Lower lobe of right lung (tissue), 2 donors: ENCODE measurements at regions not wholly inside any gene's neighbourhood (a gene's known extent, or its start where the extent isn't known, plus 50 kb on each side); places are given as distances from the start of the nearest gene placed in this dataset.
"Not testable (repeated sequence)": the region's sequence is repeated elsewhere in the genome, so short reads cannot be mapped to it uniquely, and the experiment has no call there.

Experiments
- ATAC-seq, 2 donors: fragments of 200-7000 bp; cut with Tn5 transposase; one replicate each; pipeline ENCODE4 v1.9.1; 2020 to 2022; ENCODE audit warnings: mild to moderate bottlenecking in 2 of 2, moderate library complexity in 2 of 2
- DNase-seq: peaks from one replicate; pipeline ENCODE4 v3.0.0-alpha.2; 2020
- H3K27ac ChIP-seq: fragments of 200-600 bp; one replicate; pipeline ENCODE4 v1.8.0; 2022
- H3K27me3 ChIP-seq: fragments of 200-600 bp; one replicate; pipeline ENCODE4 v1.8.0; 2022; ENCODE audit warnings: low read depth
- H3K36me3 ChIP-seq: fragments of 200-600 bp; one replicate; pipeline ENCODE4 v1.8.0; 2022; ENCODE audit warnings: mild to moderate bottlenecking
- H3K4me1 ChIP-seq: fragments of 200-600 bp; one replicate; pipeline ENCODE4 v1.8.0; 2022
- H3K4me3 ChIP-seq: fragments of 200-600 bp; one replicate; pipeline ENCODE4 v1.8.0; 2022; ENCODE audit warnings: mild to moderate bottlenecking
- H3K9me3 ChIP-seq: fragments of 200-600 bp; one replicate; pipeline ENCODE4 v1.8.0; 2022
- CTCF ChIP-seq: fragments of 200-600 bp; IDR thresholded peaks from one replicate; pipeline ENCODE4 v1.8.0; 2022; ENCODE audit warnings: antibody characterized with exemption, mild to moderate bottlenecking
- intact Hi-C: fragments of 100-400 bp; cut with DNase I; formaldehyde crosslinking; loops from one replicate; pipeline ENCODE4 v1.11.0; 2022
- donor health status: DM: no; HTN: yes; CAD: no; lungs with severe emphysema.

- peaks cover 11% of the 10 kb centered on the region for H3K9me3 ChIP-seq
- no peak overlapping the region for H3K27ac ChIP-seq
- H3K27me3 ChIP-seq: no peaks in the 10 kb centered on the region
- no peak for TF ChIP-seq CTCF
- DNase-seq (no peak), ATAC-seq (no peak)
- intact Hi-C loops: no loop called here
- H3K4me1 ChIP-seq: no peaks in the 10 kb centered on the region
- H3K4me3 ChIP-seq: no peak overlapping the region
- no peaks in the 10 kb centered on the region for H3K36me3 ChIP-seq
Measured at GRCh38 chr14:104481323-104481722, 98.2 kb upstream of the C14orf180 start.

- H3K27me3 ChIP-seq, H3K36me3 ChIP-seq, DNase-seq, intact Hi-C loops, H3K27ac ChIP-seq, H3K4me3 ChIP-seq, H3K4me1 ChIP-seq, ATAC-seq: not testable (repeated sequence)
- H3K9me3 ChIP-seq: peaks cover 11% of the 10 kb centered on the region
Measured at GRCh38 chr14:104482017-104482416, 97.5 kb upstream of the C14orf180 start.

GRCh38 chr14:104486222-104486923 is 93.2 kb upstream of the C14orf180 start:
- no peak for ATAC-seq
- no peak for TF ChIP-seq CTCF
- intact Hi-C loops: no loop called here
- no peak overlapping the region for H3K27ac ChIP-seq
- no peak overlapping the region for H3K4me3 ChIP-seq
- H3K9me3 ChIP-seq: peaks cover 8% of the 10 kb centered on the region
- H3K36me3 ChIP-seq: no peaks in the 10 kb centered on the region
- H3K27me3 ChIP-seq: peaks cover 12% of the 10 kb centered on the region
- no peaks in the 10 kb centered on the region for H3K4me1 ChIP-seq
- DNase-seq: no peak

- Histone ChIP-seq H3K4me3 (no peak overlapping the region), H3K27ac (no peak overlapping the region), H3K9me3 (no peaks in the 10 kb centered on the region), H3K36me3 (no peaks in the 10 kb centered on the region), H3K4me1 (no peaks in the 10 kb centered on the region), H3K27me3 (no peaks in the 10 kb centered on the region)
- no peak for TF ChIP-seq CTCF
- no peak for DNase-seq
- ATAC-seq: no peak
- intact Hi-C loops: no loop called here
Measured at GRCh38 chr14:104494483-104494882, 85.1 kb upstream of the C14orf180 start.

- TF ChIP-seq CTCF: no peak
- intact Hi-C loops: no loop called here
- Histone ChIP-seq H3K4me3 (no peak overlapping the region), H3K9me3 (peaks cover under 1% of the 10 kb centered on the region), H3K4me1 (no peaks in the 10 kb centered on the region), H3K36me3 (no peaks in the 10 kb centered on the region), H3K27me3 (no peaks in the 10 kb centered on the region), H3K27ac (no peak overlapping the region)
- ATAC-seq: no peak
- peak; percentile 18 for DNase-seq
Measured at GRCh38 chr14:104496095-104496494, 83.5 kb upstream of the C14orf180 start.

GRCh38 chr14:104499784-104500760 is 79.5 kb upstream of the C14orf180 start:
- intact Hi-C loops: no loop called here
- no peak for TF ChIP-seq CTCF
- ATAC-seq (no peak), DNase-seq (no peak)
- no peak overlapping the region for H3K27ac ChIP-seq
- H3K27me3 ChIP-seq: peaks cover 4% of the 10 kb centered on the region
- no peaks in the 10 kb centered on the region for H3K4me1 ChIP-seq
- H3K9me3 ChIP-seq: peaks cover 17% of the 10 kb centered on the region
- H3K36me3 ChIP-seq: no peaks in the 10 kb centered on the region
- H3K4me3 ChIP-seq: no peak overlapping the region
